IMR-90 (cell line): ENCODE measurements at regions not wholly inside any gene's neighbourhood (a gene's known extent, or its start where the extent isn't known, plus 50 kb on each side); places are given as distances from the start of the nearest gene placed in this dataset.

Experiments
- ATAC-seq: fragments of 200-7000 bp; cut with Tn5 transposase; 2 replicates; pipeline ENCODE4 v1.9.1; 2020; ENCODE audit warnings: low read depth, mild to moderate bottlenecking, moderate library complexity
- BruUV-seq: library from RNA; stranded (reverse); fragments of 400-500 nt; replicated peaks from 2 replicates; lab custom pipeline; 2021; lab: Mats Ljungman, UMichigan
- CTCF ChIA-PET: fragments of 300-600 bp; formaldehyde crosslinking; extraction: SDS; loops from one replicate; lab custom pipeline; 2021; ENCODE audit warnings: antibody characterized with exemption; lab: Yijun Ruan, JAX
- POLR2A ChIA-PET: fragments of 300-600 bp; sonication (Branson Sonifier 250); formaldehyde crosslinking; loops from one replicate; lab custom pipeline; 2022; ENCODE audit warnings: antibody characterized with exemption; ENCODE audit not compliant: unreplicated experiment; lab: Charles Lee
- DNase-seq: peaks from one replicate; pipeline ENCODE4 v3.0.0; 2013
- H2AFZ ChIP-seq: replicated peaks from 2 replicates; pipeline ENCODE3; 2013; ENCODE audit warnings: low read length, mild to moderate bottlenecking; ENCODE audit not compliant: poor library complexity
- H2AK5ac ChIP-seq: 2 replicates; pipeline ENCODE4 v1.6.1; 2013; ENCODE audit warnings: low read depth, low read length, inconsistent platforms
- H2AK9ac ChIP-seq: replicated peaks from 2 replicates; pipeline ENCODE3; 2013; ENCODE audit warnings: mild to moderate bottlenecking, low read depth, low read length, moderate library complexity; ENCODE audit not compliant: poor library complexity
- H2BK120ac ChIP-seq: 2 replicates; pipeline ENCODE4 v1.6.1; 2013; ENCODE audit warnings: low read depth, low read length, inconsistent platforms
- H2BK15ac ChIP-seq: 3 replicates; pipeline ENCODE4 v1.6.1; 2013; ENCODE audit warnings: low read depth, low read length, inconsistent platforms
- H2BK20ac ChIP-seq: 2 replicates; pipeline ENCODE4 v1.6.1; 2013; ENCODE audit warnings: low read depth, mild to moderate bottlenecking, inconsistent platforms, low read length, moderate library complexity
- H2BK5ac ChIP-seq: 2 replicates; pipeline ENCODE4 v1.6.1; 2013; ENCODE audit warnings: mild to moderate bottlenecking, low read depth, low read length, inconsistent platforms; ENCODE audit not compliant: poor library complexity, severe bottlenecking
- H3K14ac ChIP-seq: replicated peaks from 2 replicates; pipeline ENCODE4 v1.6.1; 2013; ENCODE audit warnings: low read depth, low read length, inconsistent platforms
- H3K18ac ChIP-seq: 2 replicates; pipeline ENCODE4 v1.6.1; 2013; ENCODE audit warnings: low read depth, low read length, control low read depth
- H3K23ac ChIP-seq: 2 replicates; pipeline ENCODE4 v1.6.1; 2013; ENCODE audit warnings: low read depth, low read length, inconsistent platforms
- H3K27ac ChIP-seq: 2 replicates; pipeline ENCODE4 v1.5.1; 2013; ENCODE audit warnings: mild to moderate bottlenecking, control low read depth, low read length; ENCODE audit not compliant: insufficient read depth
- H3K27me3 ChIP-seq: 2 replicates; pipeline ENCODE4 v1.6.1; 2013; ENCODE audit warnings: low read length; ENCODE audit not compliant: control insufficient read depth, insufficient read depth
- H3K36me3 ChIP-seq: 2 replicates; pipeline ENCODE4 v1.6.1; 2013; ENCODE audit warnings: low read length, mixed read lengths; ENCODE audit not compliant: control insufficient read depth, insufficient read depth
- H3K4ac ChIP-seq: 2 replicates; pipeline ENCODE4 v1.6.1; 2013; ENCODE audit warnings: low read depth, low read length, inconsistent platforms
- H3K4me1 ChIP-seq: 2 replicates; pipeline ENCODE4 v1.6.1; 2013; ENCODE audit warnings: low read length, mixed read lengths; ENCODE audit not compliant: control insufficient read depth, insufficient read depth
- H3K4me2 ChIP-seq: 2 replicates; pipeline ENCODE4 v1.6.1; 2013; ENCODE audit warnings: low read depth, mild to moderate bottlenecking, control low read depth, low read length, moderate library complexity
- H3K4me3 ChIP-seq: 2 replicates; pipeline ENCODE4 v1.5.1; 2013; ENCODE audit warnings: low read depth, mild to moderate bottlenecking, control low read depth, low read length, moderate library complexity; ENCODE audit not compliant: insufficient read depth
- H3K56ac ChIP-seq: 2 replicates; pipeline ENCODE4 v1.6.1; 2013; ENCODE audit warnings: low read length, inconsistent platforms; ENCODE audit not compliant: insufficient read depth; ENCODE audit errors: extremely low read depth
- H3K79me1 ChIP-seq, 2 experiments: 2 replicates each; pipeline ENCODE4 v1.6.1; 2013; ENCODE audit warnings: low read length in 2 of 2, inconsistent platforms in 1 of 2, low read depth in 1 of 2
- H3K9ac ChIP-seq: 2 replicates; pipeline ENCODE4 v1.6.1; 2013; ENCODE audit warnings: low read depth, low read length, control low read depth
- H3K9me1 ChIP-seq: 2 replicates; pipeline ENCODE4 v1.6.1; 2013; ENCODE audit warnings: low read length, inconsistent platforms; ENCODE audit not compliant: insufficient read depth
- H3K9me3 ChIP-seq: 2 replicates; pipeline ENCODE4 v1.6.1; 2013; ENCODE audit warnings: low read length; ENCODE audit not compliant: control insufficient read depth, insufficient read depth
- H4K20me1 ChIP-seq: 2 replicates; pipeline ENCODE4 v1.6.1; 2013; ENCODE audit warnings: low read length, inconsistent platforms; ENCODE audit not compliant: insufficient read depth
- H4K5ac ChIP-seq: 2 replicates; pipeline ENCODE4 v1.6.1; 2013; ENCODE audit warnings: mild to moderate bottlenecking, low read depth, low read length, control low read depth
- H4K8ac ChIP-seq, 2 experiments: 2 replicates each; pipeline ENCODE4 v1.6.1; 2013; ENCODE audit warnings: low read depth in 2 of 2, low read length in 2 of 2, control low read depth in 1 of 2, inconsistent platforms in 1 of 2
- H4K91ac ChIP-seq: 2 replicates; pipeline ENCODE4 v1.6.1; 2013; ENCODE audit warnings: low read depth, low read length, inconsistent platforms; ENCODE audit not compliant: insufficient read depth
- BHLHE40 ChIP-seq: fragments of 150-350 bp; IDR thresholded peaks from 2 replicates; pipeline ENCODE4 v1.6.1; 2016; ENCODE audit warnings: mild to moderate bottlenecking, low read depth, low read length
- CEBPB ChIP-seq: IDR thresholded peaks from 2 replicates; pipeline ENCODE4 v1.6.1; 2012; ENCODE audit warnings: low read depth, low read length, improper control_type of control experiment
- ELK1 ChIP-seq: fragments of 150-350 bp; IDR thresholded peaks from 2 replicates; pipeline ENCODE4 v1.6.1; 2016; ENCODE audit warnings: low read depth, mild to moderate bottlenecking, low read length, moderate library complexity, borderline replicate concordance
- FOS ChIP-seq: fragments of 150-350 bp; IDR thresholded peaks from 2 replicates; pipeline ENCODE4 v1.6.1; 2016; ENCODE audit warnings: low read depth, low read length
- MAFK ChIP-seq: IDR thresholded peaks from 2 replicates; pipeline ENCODE4 v1.6.1; 2012; ENCODE audit warnings: low read depth, low read length, improper control_type of control experiment
- MAZ ChIP-seq: IDR thresholded peaks from 2 replicates; pipeline ENCODE4 v1.6.1; 2012; ENCODE audit warnings: low read depth, mild to moderate bottlenecking, low read length, improper control_type of control experiment, moderate library complexity, borderline replicate concordance
- MXI1 ChIP-seq: IDR thresholded peaks from 2 replicates; pipeline ENCODE4 v1.6.1; 2012; ENCODE audit warnings: low read depth, mild to moderate bottlenecking, low read length, moderate library complexity, borderline replicate concordance
- NFE2L2 ChIP-seq: fragments of 150-350 bp; IDR thresholded peaks from 2 replicates; pipeline ENCODE4 v1.6.1; 2016; ENCODE audit warnings: low read depth, mild to moderate bottlenecking, low read length
- POLR2A ChIP-seq: IDR thresholded peaks from 2 replicates; pipeline ENCODE4 v1.6.1; 2012; ENCODE audit warnings: mild to moderate bottlenecking, low read depth, low read length
- RAD21 ChIP-seq: IDR thresholded peaks from 2 replicates; pipeline ENCODE4 v1.6.1; 2012; ENCODE audit warnings: low read length, improper control_type of control experiment
- RFX5 ChIP-seq: IDR thresholded peaks from 2 replicates; pipeline ENCODE4 v1.8.0; 2012; ENCODE audit warnings: low read depth, mild to moderate bottlenecking, low read length, moderate library complexity
- SMC3 ChIP-seq: fragments of 150-350 bp; IDR thresholded peaks from 2 replicates; pipeline ENCODE4 v1.6.1; 2016; ENCODE audit warnings: low read depth, mild to moderate bottlenecking, antibody characterized with exemption, low read length, moderate library complexity
- USF2 ChIP-seq: fragments of 150-350 bp; IDR thresholded peaks from 2 replicates; pipeline ENCODE4 v1.6.1; 2017; ENCODE audit warnings: mild to moderate bottlenecking, antibody characterized with exemption, low read length, low read depth
- dilution Hi-C: fragments of 300-500 bp; cut with HindIII; formaldehyde crosslinking; loops from one replicate; pipeline ENCODE4 v1.14.3; 2018; ENCODE audit warnings: low sequenced_read_pairs; ENCODE audit not compliant: unreplicated experiment
- in situ Hi-C: fragments of 300-500 bp; cut with MboI; formaldehyde crosslinking; loops from 3 replicates; pipeline ENCODE4 v1.14.3; 2019; ENCODE audit warnings: low sequenced_read_pairs, inconsistent platforms, mixed read lengths
- intact Hi-C: fragments of 100-400 bp; cut with micrococcal nuclease; formaldehyde crosslinking; loops from 2 replicates; pipeline ENCODE4 v1.10.0; 2022
- TF ChIP-seq, protein P1 (sequence below): conservative IDR thresholded peaks from 2 replicates; pipeline ENCODE4 v1.5.1; 2012; ENCODE audit warnings: mild to moderate bottlenecking, low read depth, low read length, improper control_type of control experiment

DNA sequence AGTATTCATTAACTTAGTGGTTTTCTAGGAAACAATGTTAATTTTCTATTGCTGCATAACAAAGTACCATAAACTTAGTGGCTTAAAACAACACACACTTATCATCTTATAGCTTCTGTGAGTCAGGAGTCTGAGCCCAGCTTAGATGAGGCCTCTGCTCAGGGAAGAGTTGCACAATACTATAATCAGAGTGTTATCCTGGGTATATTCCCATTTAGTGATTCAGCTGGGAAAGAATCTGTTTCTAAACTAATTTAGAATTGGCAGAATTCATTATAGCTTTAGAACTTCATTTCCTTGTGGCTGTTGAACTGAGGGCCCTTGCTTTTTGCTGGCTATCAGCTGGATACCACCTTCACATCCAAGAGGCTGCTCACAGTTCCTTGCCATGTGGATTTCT lies 515.5 kb downstream of the BRINP3 start:
- TF ChIP-seq, protein P1, sequence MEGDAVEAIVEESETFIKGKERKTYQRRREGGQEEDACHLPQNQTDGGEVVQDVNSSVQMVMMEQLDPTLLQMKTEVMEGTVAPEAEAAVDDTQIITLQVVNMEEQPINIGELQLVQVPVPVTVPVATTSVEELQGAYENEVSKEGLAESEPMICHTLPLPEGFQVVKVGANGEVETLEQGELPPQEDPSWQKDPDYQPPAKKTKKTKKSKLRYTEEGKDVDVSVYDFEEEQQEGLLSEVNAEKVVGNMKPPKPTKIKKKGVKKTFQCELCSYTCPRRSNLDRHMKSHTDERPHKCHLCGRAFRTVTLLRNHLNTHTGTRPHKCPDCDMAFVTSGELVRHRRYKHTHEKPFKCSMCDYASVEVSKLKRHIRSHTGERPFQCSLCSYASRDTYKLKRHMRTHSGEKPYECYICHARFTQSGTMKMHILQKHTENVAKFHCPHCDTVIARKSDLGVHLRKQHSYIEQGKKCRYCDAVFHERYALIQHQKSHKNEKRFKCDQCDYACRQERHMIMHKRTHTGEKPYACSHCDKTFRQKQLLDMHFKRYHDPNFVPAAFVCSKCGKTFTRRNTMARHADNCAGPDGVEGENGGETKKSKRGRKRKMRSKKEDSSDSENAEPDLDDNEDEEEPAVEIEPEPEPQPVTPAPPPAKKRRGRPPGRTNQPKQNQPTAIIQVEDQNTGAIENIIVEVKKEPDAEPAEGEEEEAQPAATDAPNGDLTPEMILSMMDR = no peak
- TF ChIP-seq BHLHE40 (0 out of 2 replicates have a peak, but pooled peaks have one; percentile 30), CEBPB (peak; percentile 100), MAFK (no peak), RFX5 (no peak), MAZ (no peak), MXI1 (no peak), FOS (peak; percentile 58; the same call in 1 of the 2 replicates), RAD21 (no peak), USF2 (no peak), NFE2L2 (no peak), ELK1 (no peak), SMC3 (no peak), POLR2A (no peak)
- 0 out of 2 replicates have a peak overlapping the region, but pooled peaks have one; percentile 42 for H2BK120ac ChIP-seq
- no peak overlapping the region for H3K18ac ChIP-seq
- H4K91ac ChIP-seq = no peak overlapping the region
- H3K4me2 ChIP-seq = 0 out of 2 replicates have a peak overlapping the region, but pooled peaks have one; percentile 1
- POLR2A ChIA-PET = no interaction called here
- no peak overlapping the region for H2AK5ac ChIP-seq
- H2BK5ac ChIP-seq = no peak overlapping the region
- peak; percentile 99 for ATAC-seq
- H2AFZ ChIP-seq = no peak overlapping the region
- dilution Hi-C loops = no loop called here
- H2AK9ac ChIP-seq = no peak overlapping the region
- H2BK15ac ChIP-seq = peak overlapping the region; percentile 55; the same call in 1 of the 3 replicates
- H3K4me3 ChIP-seq = no peak overlapping the region
- no peaks in the 10 kb centered on the region for H3K79me1 ChIP-seq
- H3K56ac ChIP-seq = no peak overlapping the region
- peak overlapping the region; percentile 23; the same call in 1 of the 2 replicates for H3K4ac ChIP-seq
- peak; percentile 90 for DNase-seq
- no peak overlapping the region; the same call in 1 of the 2 replicates for H3K14ac ChIP-seq
- BruUV-seq = no TSS peak
- no peaks in the 10 kb centered on the region for H3K36me3 ChIP-seq
- no peak overlapping the region for H4K5ac ChIP-seq
- H3K23ac ChIP-seq = no peak overlapping the region
- 0 out of 2 replicates have a peak, but pooled peaks cover 1% of the 10 kb centered on the region for H3K4me1 ChIP-seq
- peak overlapping the region; percentile 57; the same call in 1 of the 2 replicates for H2BK20ac ChIP-seq
- CTCF ChIA-PET = interaction anchor here (1.4 kb wide), 1 partner anchor 10 kb away, joined by 4 read pairs; no protein-coding TSS in a partner anchor
- no peaks in the 10 kb centered on the region for H3K27me3 ChIP-seq
- no peak overlapping the region for H3K27ac ChIP-seq
- no peaks in the 10 kb centered on the region for H4K20me1 ChIP-seq
- H3K9ac ChIP-seq = no peak overlapping the region
- intact Hi-C loops = no loop called here
- H3K9me1 ChIP-seq = 0 out of 2 replicates have a peak, but pooled peaks cover 2% of the 10 kb centered on the region
- no peaks in the 10 kb centered on the region for H3K9me3 ChIP-seq
- in situ Hi-C loops = no loop called here
- H4K8ac ChIP-seq = no peak overlapping the region
